Astrocyte (in vitro differentiated cells and primary cell): ENCODE measurements at regions not wholly inside any gene's neighbourhood (a gene's known extent, or its start where the extent isn't known, plus 50 kb on each side); places are given as distances from the start of the nearest gene placed in this dataset.

Source experiments
- DNase-seq: peaks from one replicate; pipeline ENCODE4 v3.0.0-alpha.2; 2010; ENCODE audit warnings: low read depth
- FAIRE-seq: peaks from 2 replicates; lab custom pipeline; 2011; peaks lifted over from hg19 to GRCh38; lab: Jason Lieb, UNC
- H2AFZ ChIP-seq: 2 replicates; pipeline ENCODE4 v1.6.0; 2012; ENCODE audit warnings: low read depth, low read length, inconsistent platforms
- H3K27ac ChIP-seq: 2 replicates; pipeline ENCODE4 v1.5.1; 2011; ENCODE audit warnings: low read depth, low read length, inconsistent platforms
- H3K27me3 ChIP-seq: 2 replicates; pipeline ENCODE4 v1.6.0; 2011; ENCODE audit warnings: low read length, inconsistent platforms; ENCODE audit not compliant: insufficient read depth
- H3K36me3 ChIP-seq: 2 replicates; pipeline ENCODE4 v1.5.1; 2011; ENCODE audit warnings: low read length, inconsistent platforms; ENCODE audit not compliant: insufficient read depth
- H3K4me1 ChIP-seq: 2 replicates; pipeline ENCODE4 v1.5.1; 2011; ENCODE audit warnings: low read length, inconsistent platforms; ENCODE audit not compliant: insufficient read depth
- H3K4me2 ChIP-seq: 2 replicates; pipeline ENCODE4 v1.6.0; 2012; ENCODE audit warnings: low read length, inconsistent platforms
- H3K4me3 ChIP-seq: 2 replicates; pipeline ENCODE4 v1.5.1; 2011; ENCODE audit warnings: low read depth, mild to moderate bottlenecking, low read length, inconsistent platforms; ENCODE audit not compliant: insufficient read depth
- H3K79me2 ChIP-seq: 2 replicates; pipeline ENCODE4 v1.6.0; 2012; ENCODE audit warnings: mild to moderate bottlenecking, low read length, inconsistent platforms; ENCODE audit not compliant: insufficient read depth
- H3K9ac ChIP-seq: 2 replicates; pipeline ENCODE4 v1.6.0; 2012; ENCODE audit warnings: mild to moderate bottlenecking, low read length, inconsistent platforms
- H3K9me3 ChIP-seq: 2 replicates; pipeline ENCODE4 v1.5.1; 2012; ENCODE audit warnings: low read depth, mild to moderate bottlenecking, low read length, inconsistent platforms; ENCODE audit not compliant: insufficient read depth
- H4K20me1 ChIP-seq: 2 replicates; pipeline ENCODE4 v1.6.0; 2012; ENCODE audit warnings: low read length, inconsistent platforms; ENCODE audit not compliant: insufficient read depth
- H3K27ac Mint-ChIP-seq: one replicate; pipeline ENCODE4 v1.8.0; 2021; ENCODE audit warnings: mild to moderate bottlenecking, mixed read lengths; ENCODE audit not compliant: unreplicated experiment
- H3K27me3 Mint-ChIP-seq: one replicate; pipeline ENCODE4 v1.8.0; 2021; ENCODE audit warnings: low read depth, mixed read lengths; ENCODE audit not compliant: unreplicated experiment
- H3K36me3 Mint-ChIP-seq: one replicate; pipeline ENCODE4 v1.8.0; 2021; ENCODE audit warnings: low read depth, mixed read lengths; ENCODE audit not compliant: unreplicated experiment
- H3K4me1 Mint-ChIP-seq: one replicate; pipeline ENCODE4 v1.8.0; 2021; ENCODE audit warnings: low read depth, mixed read lengths; ENCODE audit not compliant: unreplicated experiment
- H3K4me3 Mint-ChIP-seq: one replicate; pipeline ENCODE4 v1.8.0; 2021; ENCODE audit warnings: mild to moderate bottlenecking, moderate library complexity, mixed read lengths; ENCODE audit not compliant: unreplicated experiment
- H3K9me3 Mint-ChIP-seq: one replicate; pipeline ENCODE4 v1.8.0; 2021; ENCODE audit warnings: mild to moderate bottlenecking, mixed read lengths; ENCODE audit not compliant: unreplicated experiment
- EZH2 ChIP-seq: IDR thresholded peaks from 2 replicates; pipeline ENCODE4 v1.6.1; 2012; ENCODE audit warnings: mild to moderate bottlenecking, low read length, inconsistent platforms; ENCODE audit not compliant: insufficient read depth
- TF ChIP-seq, protein P1 (sequence below): IDR thresholded peaks from 2 replicates; pipeline ENCODE4 v1.5.1; 2011; ENCODE audit warnings: low read depth, mild to moderate bottlenecking, inconsistent platforms, low read length, moderate library complexity; ENCODE audit not compliant: insufficient read depth

DNA sequence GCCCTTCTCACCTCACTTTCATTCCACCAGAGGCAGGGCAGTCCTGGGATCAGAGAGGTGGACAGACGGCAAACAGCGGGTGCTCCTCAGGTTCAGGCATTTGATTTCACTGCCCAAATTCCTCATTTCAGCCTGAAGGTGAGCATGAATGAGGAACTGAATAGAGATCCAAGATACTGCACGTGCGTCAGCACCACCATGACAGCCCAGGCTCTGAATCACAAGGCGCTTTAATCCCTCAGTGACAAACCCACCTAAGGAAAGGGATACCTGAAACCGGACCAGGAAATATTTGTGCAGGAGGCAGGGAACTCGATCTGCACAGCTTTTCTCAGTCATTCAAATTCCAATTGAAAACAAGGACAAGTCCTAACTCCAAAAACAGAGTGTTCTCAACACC lies 174.8 kb upstream of the HEY2 start:
- H3K36me3 Mint-ChIP-seq, result no peaks in the 10 kb centered on the region
- Histone ChIP-seq H4K20me1 (no peaks in the 10 kb centered on the region), H3K9me3 (no peaks in the 10 kb centered on the region), H3K27me3 (no peaks in the 10 kb centered on the region), H3K4me1 (no peaks in the 10 kb centered on the region), H3K79me2 (no peaks in the 10 kb centered on the region), H2AFZ (no peak overlapping the region), H3K4me3 (no peak overlapping the region), H3K4me2 (no peak overlapping the region), H3K9ac (no peak overlapping the region), H3K27ac (no peak overlapping the region), H3K36me3 (no peaks in the 10 kb centered on the region)
- peaks cover 4% of the 10 kb centered on the region for H3K27me3 Mint-ChIP-seq
- no peak overlapping the region for H3K27ac Mint-ChIP-seq
- no peaks in the 10 kb centered on the region for H3K9me3 Mint-ChIP-seq
- H3K4me3 Mint-ChIP-seq, result no peak overlapping the region
- no peak for DNase-seq
- TF ChIP-seq, protein P1, sequence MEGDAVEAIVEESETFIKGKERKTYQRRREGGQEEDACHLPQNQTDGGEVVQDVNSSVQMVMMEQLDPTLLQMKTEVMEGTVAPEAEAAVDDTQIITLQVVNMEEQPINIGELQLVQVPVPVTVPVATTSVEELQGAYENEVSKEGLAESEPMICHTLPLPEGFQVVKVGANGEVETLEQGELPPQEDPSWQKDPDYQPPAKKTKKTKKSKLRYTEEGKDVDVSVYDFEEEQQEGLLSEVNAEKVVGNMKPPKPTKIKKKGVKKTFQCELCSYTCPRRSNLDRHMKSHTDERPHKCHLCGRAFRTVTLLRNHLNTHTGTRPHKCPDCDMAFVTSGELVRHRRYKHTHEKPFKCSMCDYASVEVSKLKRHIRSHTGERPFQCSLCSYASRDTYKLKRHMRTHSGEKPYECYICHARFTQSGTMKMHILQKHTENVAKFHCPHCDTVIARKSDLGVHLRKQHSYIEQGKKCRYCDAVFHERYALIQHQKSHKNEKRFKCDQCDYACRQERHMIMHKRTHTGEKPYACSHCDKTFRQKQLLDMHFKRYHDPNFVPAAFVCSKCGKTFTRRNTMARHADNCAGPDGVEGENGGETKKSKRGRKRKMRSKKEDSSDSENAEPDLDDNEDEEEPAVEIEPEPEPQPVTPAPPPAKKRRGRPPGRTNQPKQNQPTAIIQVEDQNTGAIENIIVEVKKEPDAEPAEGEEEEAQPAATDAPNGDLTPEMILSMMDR, result no peak
- no peak for TF ChIP-seq EZH2
- H3K4me1 Mint-ChIP-seq, result peaks cover 5% of the 10 kb centered on the region
- FAIRE-seq, result no peak

DNA sequence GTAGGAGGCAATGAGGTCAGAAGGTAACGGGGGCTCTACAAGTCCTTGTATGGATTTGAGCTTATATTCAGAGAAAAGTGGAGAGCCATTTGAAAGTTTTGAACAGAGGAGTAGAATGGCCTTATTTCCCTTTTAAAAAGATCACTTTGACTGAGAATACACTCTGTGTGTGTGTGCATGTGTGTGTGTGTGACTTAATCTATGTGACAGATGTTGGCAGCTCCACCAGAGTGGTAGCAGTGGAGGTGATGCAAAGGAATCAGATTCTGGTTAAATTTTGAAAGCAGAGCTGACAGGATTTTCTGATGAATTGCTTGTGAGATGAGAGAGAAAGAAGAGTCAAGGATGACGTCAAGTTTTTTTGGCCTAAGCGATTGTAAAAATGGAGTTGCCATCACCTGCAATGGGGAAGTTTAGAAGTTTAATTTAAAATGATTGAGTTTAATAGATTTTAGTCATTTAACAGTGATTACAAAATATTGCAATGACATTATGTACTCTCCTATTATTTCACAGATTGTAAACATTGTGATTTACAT lies 172.2 kb upstream of the HEY2 start:
- H3K27ac Mint-ChIP-seq, result no peak overlapping the region
- TF ChIP-seq, protein P1, result no peak
- TF ChIP-seq EZH2, result no peak
- no peak overlapping the region for H3K4me3 Mint-ChIP-seq
- Histone ChIP-seq H3K4me2 (no peak overlapping the region), H3K79me2 (no peaks in the 10 kb centered on the region), H3K27ac (no peak overlapping the region), H3K4me1 (no peaks in the 10 kb centered on the region), H3K9ac (no peak overlapping the region), H2AFZ (no peak overlapping the region), H3K4me3 (no peak overlapping the region), H3K27me3 (no peaks in the 10 kb centered on the region), H4K20me1 (no peaks in the 10 kb centered on the region), H3K9me3 (no peaks in the 10 kb centered on the region), H3K36me3 (no peaks in the 10 kb centered on the region)
- H3K36me3 Mint-ChIP-seq, result no peaks in the 10 kb centered on the region
- no peaks in the 10 kb centered on the region for H3K9me3 Mint-ChIP-seq
- H3K4me1 Mint-ChIP-seq, result peaks cover 2% of the 10 kb centered on the region
- FAIRE-seq (no peak), DNase-seq (no peak)
- peaks cover 4% of the 10 kb centered on the region for H3K27me3 Mint-ChIP-seq

- H3K27me3 Mint-ChIP-seq, result no peaks in the 10 kb centered on the region
- no peak for TF ChIP-seq EZH2
- TF ChIP-seq, protein P1, result no peak
- Histone ChIP-seq H3K36me3 (no peaks in the 10 kb centered on the region), H3K4me3 (no peak overlapping the region), H4K20me1 (no peaks in the 10 kb centered on the region), H3K27ac (peak overlapping the region; percentile 6), H3K79me2 (no peaks in the 10 kb centered on the region), H3K4me1 (peaks cover 39% of the 10 kb centered on the region), H3K4me2 (peak overlapping the region; percentile 64), H3K27me3 (no peaks in the 10 kb centered on the region), H3K9me3 (no peaks in the 10 kb centered on the region), H3K9ac (no peak overlapping the region), H2AFZ (peak overlapping the region; percentile 45)
- H3K9me3 Mint-ChIP-seq, result no peaks in the 10 kb centered on the region
- H3K27ac Mint-ChIP-seq, result peak overlapping the region; percentile 50
- FAIRE-seq, result no peak
- no peak overlapping the region for H3K4me3 Mint-ChIP-seq
- peak; percentile 14 for DNase-seq
- H3K36me3 Mint-ChIP-seq, result no peaks in the 10 kb centered on the region
- H3K4me1 Mint-ChIP-seq, result peaks cover 30% of the 10 kb centered on the region
Observed at GRCh38 chr6:125584468-125584939, 164.9 kb upstream of the HEY2 start.
